Ishikawa (cell line): ENCODE measurements at regions not wholly inside any gene's neighbourhood (a gene's known extent, or its start where the extent isn't known, plus 50 kb on each side); places are given as distances from the start of the nearest gene placed in this dataset.

Source experiments
- CEBPB ChIP-seq: IDR thresholded peaks from 2 replicates; pipeline ENCODE4 v1.6.1; 2012
- CREB1 ChIP-seq: IDR thresholded peaks from 2 replicates; pipeline ENCODE4 v1.6.1; 2012; ENCODE audit warnings: low read depth
- EGR1 ChIP-seq: IDR thresholded peaks from 2 replicates; pipeline ENCODE4 v1.6.1; 2012
- EP300 ChIP-seq: IDR thresholded peaks from 2 replicates; pipeline ENCODE4 v1.6.1; 2012; ENCODE audit warnings: borderline replicate concordance
- FOXM1 ChIP-seq: IDR thresholded peaks from 2 replicates; pipeline ENCODE4 v1.6.1; 2012; ENCODE audit warnings: low read depth, borderline replicate concordance
- NFIC ChIP-seq: IDR thresholded peaks from 2 replicates; pipeline ENCODE4 v1.6.1; 2012
- RAD21 ChIP-seq: IDR thresholded peaks from 2 replicates; pipeline ENCODE4 v1.6.1; 2012; ENCODE audit warnings: low read depth
- REST ChIP-seq: IDR thresholded peaks from 2 replicates; pipeline ENCODE4 v1.6.1; 2012; ENCODE audit warnings: low read depth, mild to moderate bottlenecking
- TAF1 ChIP-seq: IDR thresholded peaks from 2 replicates; pipeline ENCODE4 v1.6.1; 2012; ENCODE audit warnings: low read depth, mild to moderate bottlenecking
- TCF12 ChIP-seq: IDR thresholded peaks from 2 replicates; pipeline ENCODE4 v1.6.1; 2012; ENCODE audit warnings: low read depth
- TEAD4 ChIP-seq: IDR thresholded peaks from 2 replicates; pipeline ENCODE4 v1.6.1; 2012
- USF1 ChIP-seq: IDR thresholded peaks from 2 replicates; pipeline ENCODE4 v1.6.1; 2012
- YY1 ChIP-seq: IDR thresholded peaks from 2 replicates; pipeline ENCODE4 v1.6.1; 2012; ENCODE audit warnings: low read depth
- ZBTB7A ChIP-seq: IDR thresholded peaks from 2 replicates; pipeline ENCODE4 v1.6.1; 2012; ENCODE audit warnings: low read depth
- TF ChIP-seq, protein P1 (sequence below): IDR thresholded peaks from 2 replicates; pipeline ENCODE4 v1.6.1; 2012

GRCh38 chr7:46658281-46658680 is 737.2 kb upstream of the IGFBP3 start:
- TF ChIP-seq YY1 (no peak), TEAD4 (no peak), TCF12 (no peak), EGR1 (no peak), RAD21 (no peak), ZBTB7A (no peak), FOXM1 (no peak), EP300 (no peak), USF1 (no peak), TAF1 (no peak), CEBPB (no peak), CREB1 (no peak), REST (no peak), NFIC (no peak)
- TF ChIP-seq, protein P1, sequence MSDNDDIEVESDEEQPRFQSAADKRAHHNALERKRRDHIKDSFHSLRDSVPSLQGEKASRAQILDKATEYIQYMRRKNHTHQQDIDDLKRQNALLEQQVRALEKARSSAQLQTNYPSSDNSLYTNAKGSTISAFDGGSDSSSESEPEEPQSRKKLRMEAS, result no peak

DNA sequence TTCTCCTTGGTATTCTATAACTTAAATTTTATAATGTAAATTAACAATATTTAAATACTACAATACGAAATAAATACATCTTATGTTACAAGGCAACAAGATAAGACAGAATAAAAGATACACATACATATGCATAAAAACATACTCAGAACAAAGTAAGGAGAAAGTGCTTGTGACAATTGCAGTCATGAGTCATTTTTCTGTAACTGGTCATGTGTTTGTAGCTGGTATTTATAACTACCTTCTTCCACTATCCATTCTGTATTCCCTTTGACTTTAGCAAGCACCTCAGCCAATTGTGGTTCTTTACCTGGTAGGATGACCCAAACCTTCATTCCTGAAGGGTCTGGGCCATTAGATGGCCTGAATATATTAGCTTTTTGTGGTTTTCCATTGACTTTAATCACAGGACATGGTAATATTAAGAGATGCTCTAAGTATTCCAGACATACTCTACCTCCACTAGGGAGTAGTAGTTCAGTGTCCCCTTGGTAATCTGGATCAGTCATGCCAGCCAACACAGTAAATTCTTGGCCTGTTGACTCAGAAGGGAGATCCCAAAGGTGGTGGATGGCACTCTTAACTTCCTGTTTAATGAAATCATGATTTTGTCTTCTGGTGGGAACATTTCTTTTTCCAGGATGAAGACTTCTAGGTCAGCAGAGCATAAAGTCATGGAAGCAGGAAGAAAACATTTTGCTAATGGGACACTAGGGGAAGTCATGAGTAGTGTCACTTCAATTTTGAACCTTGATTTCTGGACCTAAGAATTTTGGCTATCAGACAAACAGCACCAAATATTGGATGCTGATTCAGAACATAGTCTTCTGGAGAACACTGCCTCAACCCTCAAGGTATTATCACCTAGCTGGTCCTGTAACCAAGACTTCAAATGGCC is 733.7 kb upstream of the IGFBP3 start:
- TF ChIP-seq EGR1 (no peak), TCF12 (no peak), CREB1 (no peak), EP300 (no peak), FOXM1 (no peak), NFIC (no peak), ZBTB7A (no peak), RAD21 (no peak), TAF1 (no peak), CEBPB (no peak), USF1 (no peak)
- TF ChIP-seq, protein P1, result no peak

- TF ChIP-seq RAD21 (no peak), TEAD4 (no peak), CEBPB (no peak), YY1 (no peak), FOXM1 (no peak), TAF1 (no peak), ZBTB7A (no peak), TCF12 (no peak), EGR1 (no peak), CREB1 (no peak), USF1 (no peak), EP300 (no peak), NFIC (no peak)
- TF ChIP-seq, protein P1, result no peak
These were observed 732.8 kb upstream of the IGFBP3 start for GRCh38 chr7:46653848-46654247.

DNA sequence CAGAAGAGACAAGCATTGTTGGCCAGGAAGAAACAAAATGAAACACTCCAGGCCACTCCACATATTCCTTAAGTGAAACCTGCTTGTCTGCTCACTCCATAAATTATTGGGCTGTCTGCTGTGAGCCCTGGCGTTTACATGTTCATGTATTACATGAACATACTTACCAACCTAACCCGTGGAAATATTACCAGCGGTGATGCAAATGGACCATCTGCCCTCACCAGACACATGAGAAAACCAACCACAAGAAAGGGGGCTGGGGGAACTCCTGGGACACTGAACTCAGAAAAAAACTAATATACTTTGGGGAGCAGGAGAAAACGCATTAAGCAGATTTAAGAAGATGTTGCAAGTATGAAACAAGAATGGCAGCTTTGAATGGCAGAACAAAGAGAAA is 731.2 kb upstream of the IGFBP3 start:
- TF ChIP-seq RAD21, result no peak
- no peak for TF ChIP-seq EGR1
- TF ChIP-seq CREB1, result no peak
- no peak for TF ChIP-seq ZBTB7A
- no peak for TF ChIP-seq REST
- TF ChIP-seq CEBPB, result no peak
- no peak for TF ChIP-seq EP300
- TF ChIP-seq FOXM1, result no peak
- TF ChIP-seq NFIC, result no peak
- TF ChIP-seq, protein P1, result no peak
- no peak for TF ChIP-seq TEAD4
- TF ChIP-seq USF1, result no peak
- no peak for TF ChIP-seq TAF1
- no peak for TF ChIP-seq YY1
